ENCODE measurements at regions not wholly inside any gene's neighbourhood (a gene's known extent, or its start where the extent isn't known, plus 50 kb on each side); places are given as distances from the start of the nearest gene placed in this dataset.

GRCh38 chr11:92846491-92847125 lies 122.8 kb upstream of the MTNR1B start:
- DNase-seq = no peak

GRCh38 chr11:92848578-92848977 lies 120.9 kb upstream of the MTNR1B start:
- no peak for DNase-seq

GRCh38 chr11:92850296-92850826 lies 119.1 kb upstream of the MTNR1B start:
- no peak for DNase-seq

- no peak for DNase-seq
These were observed 117.2 kb upstream of the MTNR1B start for GRCh38 chr11:92852229-92852628.

- no peak for DNase-seq
These were observed 116.5 kb upstream of the MTNR1B start for GRCh38 chr11:92852946-92853345.

GRCh38 chr11:92854162-92854561 lies 115.3 kb upstream of the MTNR1B start:
- DNase-seq = no peak

- no peak for DNase-seq
These were observed 114.5 kb upstream of the MTNR1B start for GRCh38 chr11:92854952-92855351.

- DNase-seq = no peak
These were observed 113.6 kb upstream of the MTNR1B start for GRCh38 chr11:92855607-92856405.

GRCh38 chr11:92857407-92857806 lies 112.0 kb upstream of the MTNR1B start:
- DNase-seq = no peak

- DNase-seq = peak; percentile 46
These were observed 110.2 kb upstream of the MTNR1B start for GRCh38 chr11:92859156-92859690.

- no peak for DNase-seq
These were observed 107.8 kb upstream of the MTNR1B start for GRCh38 chr11:92861634-92862033.

- no peak for DNase-seq
These were observed 104.1 kb upstream of the MTNR1B start for GRCh38 chr11:92865352-92865751.

- no peak for DNase-seq
These were observed 102.7 kb upstream of the MTNR1B start for GRCh38 chr11:92866679-92867282.

GRCh38 chr11:92867913-92868619 lies 101.4 kb upstream of the MTNR1B start:
- DNase-seq = no peak

GRCh38 chr11:92869716-92870115 lies 99.7 kb upstream of the MTNR1B start:
- no peak for DNase-seq

GRCh38 chr11:92870196-92870832 lies 99.1 kb upstream of the MTNR1B start:
- peak; percentile 63 for DNase-seq

- DNase-seq = no peak
These were observed 95.9 kb upstream of the MTNR1B start for GRCh38 chr11:92873551-92873950.

- no peak for DNase-seq
These were observed 94.0 kb upstream of the MTNR1B start for GRCh38 chr11:92875473-92875872.

GRCh38 chr11:92879086-92879485 lies 90.4 kb upstream of the MTNR1B start:
- no peak for DNase-seq

GRCh38 chr11:92880381-92880780 lies 89.1 kb upstream of the MTNR1B start:
- DNase-seq = no peak

GRCh38 chr11:92881940-92882450 lies 87.5 kb upstream of the MTNR1B start:
- no peak for DNase-seq

All from femur (tissue), 1 donor.